Upper lobe of left lung (tissue), 4 donors: ENCODE measurements at regions not wholly inside any gene's neighbourhood (a gene's known extent, or its start where the extent isn't known, plus 50 kb on each side); places are given as distances from the start of the nearest gene placed in this dataset.

Source experiments
- POLR2A ChIP-seq, 4 donors: fragments of 450-650 bp; IDR thresholded peaks; one replicate each; pipeline ENCODE4 v1.5.1; 2016 to 2017; ENCODE audit warnings: antibody characterized with exemption in 4 of 4, mild to moderate bottlenecking in 2 of 4
- TF ChIP-seq, protein P1 (sequence below), 6 experiments: fragments of 450-650 bp in 4 of 6; fragments of 200-600 bp in 2 of 6; sonication (generic) in 2 of 6; IDR thresholded peaks; one replicate each; pipeline ENCODE4 v1.5.1; 2016 to 2019; ENCODE audit warnings: antibody characterized with exemption in 6 of 6

DNA sequence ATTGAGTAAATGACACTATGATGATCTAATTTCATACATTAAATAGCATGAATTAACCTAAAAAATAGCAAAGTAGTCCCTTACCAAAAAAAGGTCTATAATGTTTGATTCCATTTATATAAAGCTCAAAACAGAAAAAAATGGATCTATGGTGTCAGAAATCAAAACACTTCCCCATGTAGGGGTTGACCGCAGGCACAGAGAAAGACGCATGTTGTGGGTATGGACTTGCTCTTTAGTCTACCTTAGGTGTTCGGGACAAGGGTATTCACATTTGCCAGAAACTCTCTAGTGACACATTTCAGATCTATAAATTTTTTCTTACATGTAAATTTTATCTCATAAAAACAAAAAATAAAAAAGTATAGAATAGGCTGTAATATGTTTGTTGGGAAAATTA, 1262.9 kb downstream of the TMEM121 start:
- TF ChIP-seq, protein P1, sequence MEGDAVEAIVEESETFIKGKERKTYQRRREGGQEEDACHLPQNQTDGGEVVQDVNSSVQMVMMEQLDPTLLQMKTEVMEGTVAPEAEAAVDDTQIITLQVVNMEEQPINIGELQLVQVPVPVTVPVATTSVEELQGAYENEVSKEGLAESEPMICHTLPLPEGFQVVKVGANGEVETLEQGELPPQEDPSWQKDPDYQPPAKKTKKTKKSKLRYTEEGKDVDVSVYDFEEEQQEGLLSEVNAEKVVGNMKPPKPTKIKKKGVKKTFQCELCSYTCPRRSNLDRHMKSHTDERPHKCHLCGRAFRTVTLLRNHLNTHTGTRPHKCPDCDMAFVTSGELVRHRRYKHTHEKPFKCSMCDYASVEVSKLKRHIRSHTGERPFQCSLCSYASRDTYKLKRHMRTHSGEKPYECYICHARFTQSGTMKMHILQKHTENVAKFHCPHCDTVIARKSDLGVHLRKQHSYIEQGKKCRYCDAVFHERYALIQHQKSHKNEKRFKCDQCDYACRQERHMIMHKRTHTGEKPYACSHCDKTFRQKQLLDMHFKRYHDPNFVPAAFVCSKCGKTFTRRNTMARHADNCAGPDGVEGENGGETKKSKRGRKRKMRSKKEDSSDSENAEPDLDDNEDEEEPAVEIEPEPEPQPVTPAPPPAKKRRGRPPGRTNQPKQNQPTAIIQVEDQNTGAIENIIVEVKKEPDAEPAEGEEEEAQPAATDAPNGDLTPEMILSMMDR (IDR thresholded peaks at IDR 0.05): no peak
- no peak for TF ChIP-seq POLR2A (IDR thresholded peaks at IDR 0.05)
